ENCODE measurements at regions not wholly inside any gene's neighbourhood (a gene's known extent, or its start where the extent isn't known, plus 50 kb on each side); places are given as distances from the start of the nearest gene placed in this dataset.

- TF ChIP-seq GLIS2 (tag by site-specific recombination; IDR thresholded peaks at IDR 0.05), result no peak
- no peak for TF ChIP-seq ZNF37A (tag by site-specific recombination; IDR thresholded peaks at IDR 0.05)
- no peak for TF ChIP-seq ZNF394 (tag by site-specific recombination; IDR thresholded peaks at IDR 0.05; ENCODE audit: borderline replicate concordance)
- TF ChIP-seq ZNF560 (tag by site-specific recombination; IDR thresholded peaks at IDR 0.05; ENCODE audit: borderline replicate concordance), result no peak
- no peak for TF ChIP-seq ZNF473 (tag by site-specific recombination; IDR thresholded peaks at IDR 0.05)
Measured at GRCh38 chr22:49237279-49237678, 590.4 kb downstream of the BRD1 start (continued).

- CTCF ChIA-PET, result no interaction called here
Measured at GRCh38 chr22:49236541-49237075, 591.1 kb downstream of the BRD1 start.

More at GRCh38 chr22:49236541-49237075, 591.1 kb downstream of the BRD1 start:
- no peak for TF ChIP-seq KLF8 (tag by site-specific recombination; IDR thresholded peaks at IDR 0.05)
- no peak for TF ChIP-seq ZNF311 (tag by site-specific recombination; IDR thresholded peaks at IDR 0.05; ENCODE audit: borderline replicate concordance)
- no peak for TF ChIP-seq ZNF707 (tag by site-specific recombination; IDR thresholded peaks at IDR 0.05)
- TF ChIP-seq ZNF416 (tag by site-specific recombination; IDR thresholded peaks at IDR 0.05), result no peak
- no peak for TF ChIP-seq ZBTB48 (tag by site-specific recombination; IDR thresholded peaks at IDR 0.05)
- TF ChIP-seq ZNF223 (tag by site-specific recombination; IDR thresholded peaks at IDR 0.05), result no peak
- no peak for TF ChIP-seq ZNF621 (tag by site-specific recombination; IDR thresholded peaks at IDR 0.05)
- TF ChIP-seq ZNF791 (tag by site-specific recombination; IDR thresholded peaks at IDR 0.05), result no peak
- no peak for TF ChIP-seq ZNF626 (tag by site-specific recombination; IDR thresholded peaks at IDR 0.05)
- no peak for TF ChIP-seq ZNF529 (tag by site-specific recombination; IDR thresholded peaks at IDR 0.05; ENCODE audit: insufficient replicate concordance)
- TF ChIP-seq ZBTB26 (tag by site-specific recombination; optimal IDR thresholded peaks at IDR 0.05), result no peak
- TF ChIP-seq KLF7 (tag by site-specific recombination; IDR thresholded peaks at IDR 0.05; ENCODE audit: borderline replicate concordance), result no peak
- no peak for TF ChIP-seq ZSCAN5A (tag by site-specific recombination; IDR thresholded peaks at IDR 0.05)
- TF ChIP-seq PRDM1 (tag by site-specific recombination; IDR thresholded peaks at IDR 0.05), result no peak
- no peak for TF ChIP-seq ZNF501 (tag by site-specific recombination; IDR thresholded peaks at IDR 0.05)
- no peak for TF ChIP-seq ZFP3 (tag by site-specific recombination; IDR thresholded peaks at IDR 0.05; ENCODE audit: low read depth)
- TF ChIP-seq MEIS1 (CRISPR knock-in tag; IDR thresholded peaks at IDR 0.05; ENCODE audit: borderline replicate concordance), result no peak
- no peak for TF ChIP-seq ZNF518A (tag by site-specific recombination; conservative IDR thresholded peaks at IDR 0.05; ENCODE audit: low read depth)
- no peaks in the 10 kb centered on the region for H3K9me3 ChIP-seq (ENCODE audit: control insufficient read depth, insufficient read depth, low read depth, low read length)
- no peak overlapping the region for H3K4me3 ChIP-seq (ENCODE audit: low read depth, low read length)
- POLR2A ChIA-PET, result no interaction called here
- H3K27ac ChIP-seq (ENCODE audit: extremely low read depth, low read depth, low read length), result no peak overlapping the region
- H3K36me3 ChIP-seq (ENCODE audit: control insufficient read depth in 2 of 2, insufficient read depth in 1 of 2, low read length in 2 of 2), result no peaks in the 10 kb centered on the region
- H3K4me1 ChIP-seq (ENCODE audit: control insufficient read depth, insufficient read depth, low read length), result no peaks in the 10 kb centered on the region
